VCaP (cell line): ENCODE measurements at regions not wholly inside any gene's neighbourhood (a gene's known extent, or its start where the extent isn't known, plus 50 kb on each side); places are given as distances from the start of the nearest gene placed in this dataset.
"Not testable (repeated sequence)": the region's sequence is repeated elsewhere in the genome, so short reads cannot be mapped to it uniquely, and the experiment has no call there.

Source experiments
- H3K27ac ChIP-seq: fragments of 450-650 bp; 2 replicates; pipeline ENCODE4 v1.5.1; 2017
- CTCF ChIP-seq: fragments of 450-650 bp; conservative IDR thresholded peaks from 2 replicates; pipeline ENCODE4 v1.5.1; 2017; ENCODE audit warnings: mild to moderate bottlenecking, moderate library complexity

GRCh38 chr6:82458147-82458546, 94.5 kb downstream of the TPBG start:
- no peak overlapping the region for H3K27ac ChIP-seq
- no peak for TF ChIP-seq CTCF

GRCh38 chr6:82458705-82459104, 95.1 kb downstream of the TPBG start:
- no peak for TF ChIP-seq CTCF
- H3K27ac ChIP-seq, result no peak overlapping the region

GRCh38 chr6:82461536-82461935, 97.9 kb downstream of the TPBG start:
- no peak for TF ChIP-seq CTCF
- H3K27ac ChIP-seq, result no peak overlapping the region

- TF ChIP-seq CTCF, result no peak
- no peak overlapping the region for H3K27ac ChIP-seq
Observed at GRCh38 chr6:82467338-82467737, 103.7 kb downstream of the TPBG start.

- not testable (repeated sequence) for H3K27ac ChIP-seq
Observed at GRCh38 chr6:82470123-82470522, 106.5 kb downstream of the TPBG start.

GRCh38 chr6:82475106-82475505, 111.5 kb downstream of the TPBG start:
- H3K27ac ChIP-seq, result not testable (repeated sequence)

GRCh38 chr6:82484001-82484400, 120.4 kb downstream of the TPBG start:
- H3K27ac ChIP-seq, result no peak overlapping the region
- no peak for TF ChIP-seq CTCF

- no peak for TF ChIP-seq CTCF
- no peak overlapping the region for H3K27ac ChIP-seq
Observed at GRCh38 chr6:82484737-82485626, 121.4 kb downstream of the TPBG start.
